Fibroblast of peridontal ligament (primary cell): ENCODE measurements at regions not wholly inside any gene's neighbourhood (a gene's known extent, or its start where the extent isn't known, plus 50 kb on each side); places are given as distances from the start of the nearest gene placed in this dataset.
"Not testable (repeated sequence)": the region's sequence is repeated elsewhere in the genome, so short reads cannot be mapped to it uniquely, and the experiment has no call there.

Source experiments
- DNase-seq: peaks from one replicate; pipeline ENCODE4 v3.0.0-alpha.2; 2010; ENCODE audit errors: extremely low read depth

DNA sequence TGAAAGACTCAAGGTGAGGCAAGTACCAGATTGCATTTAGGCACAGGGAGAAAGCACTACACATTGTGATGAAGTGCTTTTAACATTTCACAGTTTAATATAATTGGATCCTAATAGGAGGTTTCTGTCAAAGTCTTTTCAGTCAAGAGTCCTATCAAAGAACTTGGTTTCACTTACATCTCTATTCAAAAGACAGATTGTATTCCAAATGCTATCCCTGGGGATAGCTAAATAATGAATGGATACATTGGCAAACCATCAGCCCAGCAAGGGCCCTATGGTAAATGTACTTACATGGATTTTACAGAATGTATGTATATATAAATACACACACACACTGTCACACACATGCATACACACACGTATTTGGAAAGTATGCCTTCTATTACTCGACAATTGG, 655.5 kb upstream of the FLRT2 start:
- no peak for DNase-seq

DNA sequence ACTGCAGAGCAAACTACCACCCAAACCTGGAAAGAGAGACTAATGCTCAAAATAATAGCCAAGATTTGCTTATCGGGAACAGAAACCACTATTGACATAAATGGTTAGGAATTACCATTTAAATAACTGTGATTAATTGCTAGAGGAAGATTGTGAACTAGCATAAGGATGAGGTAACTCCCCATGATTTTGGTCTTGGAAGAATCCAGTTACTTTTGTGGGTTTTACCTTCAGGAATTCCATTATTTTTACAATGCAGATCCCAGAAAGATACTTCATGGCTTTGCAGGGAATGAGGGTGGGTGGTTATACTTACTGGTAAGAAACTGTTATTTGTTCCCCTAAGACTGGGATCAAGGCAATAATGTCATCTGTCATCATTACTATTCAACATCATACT, 652.9 kb upstream of the FLRT2 start:
- no peak for DNase-seq

DNA sequence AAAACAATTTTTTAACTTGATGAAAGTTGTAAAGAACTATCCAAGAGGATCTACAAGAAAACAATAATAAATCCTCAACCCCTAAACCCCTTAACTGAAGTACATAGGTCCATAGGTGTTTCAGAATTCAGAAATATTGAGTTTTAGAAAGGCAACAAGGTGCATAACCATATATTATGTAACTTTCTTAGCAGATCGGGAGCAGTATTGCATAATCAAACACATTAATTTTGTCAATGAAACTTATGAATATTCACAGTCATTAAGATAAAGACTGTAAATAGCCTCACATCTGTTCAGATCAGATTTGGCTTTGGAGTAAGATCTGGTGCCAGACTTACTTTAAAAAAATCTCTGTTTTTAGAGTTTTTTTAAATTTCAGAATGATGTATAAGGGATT, 647.1 kb upstream of the FLRT2 start:
- no peak for DNase-seq

DNA sequence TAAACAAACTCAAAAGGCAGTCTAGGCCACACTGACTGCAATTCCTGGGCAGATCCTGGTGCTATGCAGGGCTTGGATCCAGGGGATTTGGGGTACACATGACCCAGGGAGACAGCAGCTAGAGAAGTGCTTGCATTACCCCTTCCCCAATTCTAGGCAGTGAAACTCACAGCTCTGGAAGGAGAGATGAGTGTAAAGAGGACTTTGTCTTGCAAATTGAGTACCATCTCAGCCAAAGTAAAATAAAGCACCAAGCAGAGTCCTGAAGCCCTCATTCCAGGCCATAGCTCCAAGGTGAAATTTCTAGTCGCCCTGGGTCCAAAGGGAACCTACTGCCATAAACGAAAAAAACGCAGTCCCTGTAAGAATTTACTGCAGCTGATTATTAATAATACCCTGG, 644.9 kb upstream of the FLRT2 start:
- no peak for DNase-seq

DNA sequence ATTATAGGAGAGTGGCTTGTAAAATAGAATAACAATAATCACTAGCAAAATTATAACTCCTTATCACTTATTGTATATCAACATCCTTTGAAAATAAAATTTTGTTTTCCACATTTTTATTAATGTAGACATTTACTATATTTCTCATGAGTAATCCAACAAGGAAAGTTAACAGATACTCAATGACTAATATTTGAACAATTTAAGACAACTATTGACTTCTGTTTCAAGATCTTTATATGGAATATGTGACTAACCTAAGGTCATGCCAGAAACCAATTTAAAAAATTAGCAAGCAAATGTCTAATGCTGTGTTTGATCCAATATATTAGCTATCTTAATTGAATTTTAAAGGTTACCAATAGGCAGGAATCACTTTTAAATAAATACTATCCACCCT, 638.5 kb upstream of the FLRT2 start:
- no peak for DNase-seq

DNA sequence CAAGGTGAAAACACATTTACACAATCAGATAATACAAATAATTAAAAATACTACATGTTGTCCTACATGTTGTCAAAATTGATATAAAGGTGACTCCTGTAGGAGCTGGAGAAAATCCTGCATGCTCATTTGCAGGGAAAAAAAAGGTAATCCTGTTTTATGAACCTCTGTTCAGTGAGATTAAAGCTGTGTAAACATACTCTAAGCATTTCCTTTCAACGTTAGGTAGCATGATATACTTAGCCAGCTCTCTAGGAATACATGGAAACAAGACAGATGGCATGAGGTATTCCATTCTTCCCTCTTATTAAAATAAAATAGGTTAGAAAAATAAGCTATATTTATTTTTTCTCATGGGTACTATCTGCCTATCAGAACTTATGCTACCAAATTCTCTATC, 635.7 kb upstream of the FLRT2 start:
- DNase-seq, result no peak

DNA sequence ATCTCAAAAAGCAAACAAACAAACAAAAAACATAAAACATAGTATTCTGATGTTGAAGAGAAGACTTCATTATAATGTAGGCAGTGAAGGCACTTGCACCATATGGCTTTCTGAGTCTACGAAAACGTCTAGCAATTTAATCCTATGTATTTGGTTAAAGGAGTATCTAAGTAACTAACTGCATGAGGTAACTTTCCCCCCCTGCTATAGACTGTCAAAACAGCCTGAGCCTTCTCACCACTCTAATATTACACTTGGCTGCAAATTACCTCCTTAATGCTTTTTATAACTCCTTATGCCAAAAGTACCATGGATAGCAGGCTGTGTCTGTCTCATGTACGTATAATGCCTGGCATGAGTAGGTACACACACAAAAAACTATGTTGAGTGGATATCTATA, 607.6 kb upstream of the FLRT2 start:
- DNase-seq, result no peak

DNA sequence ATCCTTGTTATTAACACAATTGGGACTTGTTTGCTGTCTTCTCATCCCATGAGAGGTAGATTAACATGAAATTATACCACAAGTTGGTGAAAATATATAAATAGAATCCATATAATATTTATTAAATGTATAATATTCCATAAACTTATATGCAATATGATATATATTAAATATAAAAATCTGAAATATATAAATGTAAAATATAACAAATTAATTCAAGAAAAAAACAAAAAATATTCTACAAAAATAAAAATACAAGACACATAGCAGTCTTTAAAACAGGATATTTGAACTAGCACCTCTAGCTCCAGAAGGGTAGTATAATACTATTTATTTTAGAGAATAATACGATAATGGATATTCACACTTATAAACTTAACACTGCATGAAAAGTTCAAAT, 603.3 kb upstream of the FLRT2 start:
- DNase-seq, result no peak

DNA sequence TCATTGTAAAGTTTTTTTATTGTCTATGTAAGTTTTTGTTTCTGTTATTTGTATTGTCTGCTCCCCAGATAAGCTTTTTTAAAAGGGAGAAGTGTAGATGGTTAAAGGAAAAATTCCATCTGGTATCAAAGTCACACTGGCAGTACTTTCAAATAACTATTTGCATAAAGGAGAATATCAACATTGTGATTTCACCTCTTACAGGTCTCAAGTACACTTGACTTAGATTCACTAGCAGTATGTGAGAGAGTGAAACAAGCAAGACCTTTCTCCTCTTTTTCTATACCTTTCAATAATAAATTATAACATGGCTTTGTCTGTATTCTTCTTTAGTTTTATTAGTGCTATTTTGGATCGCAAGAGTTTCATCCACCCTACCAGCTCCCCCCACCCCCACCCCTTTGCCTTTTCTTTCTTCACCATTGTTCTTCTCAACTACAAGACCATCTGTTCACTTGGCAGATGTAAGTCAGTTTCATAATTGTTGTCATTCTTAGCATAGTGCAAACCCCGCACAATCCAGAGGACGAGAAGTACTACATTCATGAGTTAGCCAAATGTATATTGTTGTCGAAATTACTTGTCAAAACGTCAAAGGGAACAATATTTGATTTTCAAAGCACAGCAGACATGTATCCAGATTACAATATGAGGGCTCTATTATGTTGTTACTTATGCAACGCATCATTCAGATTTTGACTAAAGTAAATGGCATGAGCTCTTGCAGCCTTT, 602.7 kb upstream of the FLRT2 start:
- DNase-seq, result no peak

DNA sequence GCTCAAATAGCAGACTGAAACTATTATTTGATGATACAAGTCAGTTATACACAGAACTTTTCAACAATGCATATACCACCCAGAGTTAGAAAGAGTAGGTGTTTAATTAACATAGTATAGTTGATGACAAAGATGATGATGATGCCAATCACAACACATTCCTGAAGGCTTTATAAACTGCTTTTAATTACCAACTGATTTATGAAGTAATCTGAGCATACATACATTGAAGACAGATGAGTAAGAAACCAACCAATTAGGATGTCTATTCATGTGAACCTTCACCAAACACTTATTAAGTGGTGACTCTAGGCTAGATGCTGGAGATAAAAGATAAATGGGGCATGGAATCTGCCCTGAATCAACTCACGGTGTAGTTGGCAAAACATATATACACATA, 600.9 kb upstream of the FLRT2 start:
- DNase-seq, result no peak

DNA sequence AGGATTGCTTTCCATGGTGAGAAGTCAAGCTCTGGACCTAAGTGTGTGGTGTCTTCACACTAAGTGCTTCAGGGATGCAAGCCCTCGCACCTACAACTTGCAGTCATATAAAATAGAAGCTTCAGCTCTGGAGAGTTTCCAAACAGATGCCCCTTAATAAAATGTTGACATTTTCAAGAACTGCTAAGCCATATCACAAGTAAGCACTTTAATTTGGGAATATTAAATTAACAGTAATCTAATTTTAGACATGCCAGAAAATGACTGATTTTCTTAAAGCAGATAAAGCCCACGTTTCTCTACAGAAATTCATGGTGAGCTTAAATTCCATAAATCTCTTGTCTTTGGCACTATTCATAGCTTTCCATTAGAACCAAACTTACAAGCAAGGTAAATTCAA, 600.1 kb upstream of the FLRT2 start:
- DNase-seq, result no peak

DNA sequence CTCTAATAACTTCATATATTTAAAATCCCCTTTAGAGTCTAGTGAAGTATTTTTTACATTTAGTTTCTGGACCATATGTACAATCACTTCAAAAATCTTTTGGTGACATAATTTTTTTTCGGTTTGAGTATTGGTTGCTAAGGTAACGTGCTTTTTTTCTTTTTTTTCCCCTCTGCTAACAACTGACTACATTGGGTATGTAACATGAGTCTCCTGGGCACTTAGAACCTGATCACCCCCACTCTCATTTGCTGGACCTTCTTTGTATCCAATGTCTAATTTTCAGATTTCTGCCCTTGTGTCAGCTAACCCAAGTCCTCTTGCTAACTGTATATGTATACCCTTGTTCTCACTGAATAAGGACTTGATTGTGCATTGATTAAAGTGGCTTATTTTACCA, 592.9 kb upstream of the FLRT2 start:
- DNase-seq, result no peak

DNA sequence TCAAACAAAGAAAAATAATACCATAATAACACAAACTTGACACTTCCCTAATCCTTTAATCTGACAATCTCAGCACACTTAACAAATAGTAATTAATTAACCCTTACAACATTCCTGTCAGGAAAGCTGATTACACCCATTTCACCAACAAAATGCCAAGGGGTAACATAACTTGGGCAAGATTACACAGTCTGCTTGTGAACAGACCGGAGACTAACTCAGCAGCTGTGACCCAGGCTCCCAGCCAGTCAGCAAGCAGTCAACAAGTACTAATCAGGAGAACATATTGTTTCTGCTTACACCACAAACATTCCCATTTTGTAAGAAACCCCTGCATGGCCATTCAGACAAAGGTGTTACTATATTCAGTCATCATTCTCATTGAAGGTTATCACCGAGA, 592.5 kb upstream of the FLRT2 start:
- no peak for DNase-seq

DNA sequence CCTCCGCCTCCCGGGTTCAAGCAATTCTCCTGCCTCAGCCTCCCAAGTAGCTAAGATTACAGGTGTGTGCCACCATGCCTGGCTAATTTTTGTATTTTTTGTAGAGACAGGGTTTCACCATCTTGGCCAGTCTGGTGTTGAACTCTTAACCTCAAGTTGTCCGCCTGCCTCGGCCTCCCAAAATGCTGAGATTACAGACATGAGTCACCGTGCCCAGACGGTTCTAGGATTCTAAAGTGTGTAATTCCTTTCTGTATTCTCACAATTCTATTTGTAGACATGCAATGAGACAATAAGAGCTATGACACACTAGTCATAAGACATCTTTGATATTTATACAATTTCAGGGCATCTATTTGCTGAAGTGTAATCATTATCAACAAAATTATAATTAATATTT, 585.0 kb upstream of the FLRT2 start:
- not testable (repeated sequence) for DNase-seq

DNA sequence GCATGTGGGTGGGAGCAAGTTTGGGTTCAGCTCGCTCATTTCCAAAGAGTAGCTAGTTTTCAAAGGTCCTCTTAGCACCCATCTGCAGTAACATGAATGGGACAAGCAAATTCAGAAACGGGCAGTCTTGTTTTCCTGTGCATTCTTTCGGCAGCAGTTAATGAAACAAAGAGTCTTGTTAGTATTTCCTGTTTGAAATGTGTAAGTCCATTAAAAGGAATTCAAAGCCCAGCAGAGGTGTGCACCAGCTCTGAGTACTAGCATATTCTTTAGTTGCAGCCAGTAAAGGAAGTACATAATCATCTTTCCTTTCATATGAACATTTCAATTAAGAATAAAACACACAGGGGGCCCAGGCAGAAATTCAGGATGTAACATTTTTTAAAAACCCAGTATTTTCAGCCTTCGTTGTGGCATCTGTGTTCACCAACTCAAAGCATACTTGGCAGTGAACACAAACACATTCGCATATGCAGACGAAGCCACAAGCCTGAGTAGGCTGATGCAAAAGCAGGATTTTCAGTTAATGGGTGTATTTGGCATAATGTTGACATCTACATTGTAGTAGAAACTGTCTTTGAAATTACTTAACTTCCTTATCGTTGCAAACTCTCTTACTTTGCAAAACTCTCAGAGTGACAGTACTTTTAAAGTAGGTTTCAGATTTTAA, 570.0 kb upstream of the FLRT2 start:
- DNase-seq, result no peak

DNA sequence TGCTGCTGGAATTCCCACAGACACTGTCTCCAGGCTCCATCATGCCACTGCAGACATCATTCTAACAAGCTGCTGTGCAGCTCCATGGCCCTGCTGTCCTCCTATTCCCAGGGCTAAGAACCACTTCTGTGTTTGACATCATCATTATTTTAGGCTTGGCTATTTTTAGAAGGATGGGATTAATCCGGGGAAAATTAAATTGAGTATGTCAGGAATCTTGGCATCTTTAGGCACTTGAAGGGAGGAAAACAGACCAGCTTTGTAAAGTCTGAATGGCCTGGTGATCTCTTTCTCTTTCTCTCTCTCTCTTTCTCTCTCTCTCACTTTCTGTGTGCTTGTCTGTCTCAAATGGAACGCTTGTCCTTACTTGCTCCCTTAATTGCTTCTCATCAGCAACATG, 568.3 kb upstream of the FLRT2 start:
- DNase-seq, result peak; percentile 4

DNA sequence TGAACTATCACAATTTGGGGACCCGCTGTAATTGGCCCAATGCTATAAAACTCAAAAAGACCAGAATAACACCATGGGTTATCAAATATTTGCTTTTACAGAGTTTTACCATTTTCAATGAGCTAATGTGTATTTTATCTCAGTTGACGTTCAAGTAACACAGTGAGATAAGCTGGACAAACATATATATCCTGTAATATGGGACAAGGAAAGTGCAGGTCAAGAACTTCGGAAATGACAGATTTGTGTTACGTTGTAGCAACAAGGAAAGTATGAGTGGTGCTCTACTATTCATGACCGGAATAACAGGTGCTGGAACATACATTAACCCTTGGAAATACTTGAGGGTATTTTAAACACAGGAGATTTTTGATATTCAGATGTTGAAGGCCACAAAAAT, 566.4 kb upstream of the FLRT2 start:
- no peak for DNase-seq

DNA sequence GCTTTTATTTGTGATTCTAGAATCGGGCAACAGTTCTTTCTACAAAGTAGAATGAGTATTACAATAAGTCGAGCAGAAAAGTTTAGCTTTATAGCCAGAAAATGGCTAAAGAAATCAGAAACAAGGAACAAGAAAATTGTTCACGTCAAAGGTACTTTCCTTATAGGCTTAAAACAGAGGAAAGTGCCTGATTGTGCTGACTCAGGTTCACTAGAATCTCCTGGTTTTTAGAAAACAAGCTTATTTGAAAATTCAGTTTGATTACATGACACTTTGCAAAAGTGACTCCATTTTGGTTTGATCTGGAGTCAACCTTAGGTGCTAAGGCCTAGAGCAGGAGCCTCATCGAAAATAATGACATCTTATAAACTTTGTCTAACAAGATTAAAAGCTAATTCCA, 564.7 kb upstream of the FLRT2 start:
- no peak for DNase-seq

DNA sequence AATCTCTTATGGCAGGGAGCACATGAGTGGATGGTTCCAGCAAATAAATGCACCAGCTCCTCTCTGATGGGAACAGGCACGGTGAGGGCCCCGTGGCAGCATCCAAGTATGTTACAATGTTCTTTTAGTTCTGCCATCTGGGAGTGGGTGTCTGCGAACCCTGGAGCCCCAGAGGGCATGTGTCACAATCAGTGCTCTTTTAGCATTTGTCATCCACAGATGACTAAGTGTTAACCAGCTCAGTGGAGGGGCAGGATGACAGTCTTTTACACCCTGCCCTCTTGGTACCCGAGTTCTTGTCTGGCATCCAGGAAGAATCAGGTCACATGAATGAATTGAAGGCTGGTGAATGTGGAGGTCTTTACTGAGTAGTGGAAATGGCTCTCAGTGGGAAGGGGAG, 560.4 kb upstream of the FLRT2 start:
- DNase-seq, result no peak

DNA sequence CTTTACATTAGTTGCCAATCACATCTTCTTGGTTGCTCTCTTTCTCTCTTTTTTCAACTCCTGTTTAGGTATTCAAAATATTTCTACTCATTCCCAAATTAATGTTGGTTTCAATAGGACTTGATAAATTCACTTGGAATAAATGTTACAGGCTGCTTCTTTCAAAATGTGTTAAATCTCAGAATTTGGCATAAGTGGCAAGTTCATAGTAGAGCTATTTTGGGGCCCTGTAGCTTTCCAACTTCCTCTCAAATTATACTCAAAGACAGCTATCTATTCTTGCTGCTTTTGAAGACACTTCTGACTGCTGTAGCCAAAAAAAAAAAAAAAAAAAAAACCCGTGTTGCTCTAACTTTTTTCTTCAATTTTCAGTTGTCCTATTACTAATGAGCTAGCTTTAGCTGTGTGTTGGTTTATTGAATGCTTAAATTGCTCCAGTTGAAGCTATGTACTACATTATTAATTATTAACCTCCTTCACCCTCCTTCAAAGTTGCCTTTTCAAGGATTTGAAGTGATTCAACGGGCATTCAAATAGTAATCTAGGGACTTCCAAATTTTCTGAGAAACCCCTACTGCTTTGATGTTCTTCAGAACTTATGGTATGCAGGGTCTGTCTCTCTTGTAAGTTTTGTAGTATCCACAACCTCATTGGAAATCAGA, 554.6 kb upstream of the FLRT2 start:
- DNase-seq, result no peak

DNA sequence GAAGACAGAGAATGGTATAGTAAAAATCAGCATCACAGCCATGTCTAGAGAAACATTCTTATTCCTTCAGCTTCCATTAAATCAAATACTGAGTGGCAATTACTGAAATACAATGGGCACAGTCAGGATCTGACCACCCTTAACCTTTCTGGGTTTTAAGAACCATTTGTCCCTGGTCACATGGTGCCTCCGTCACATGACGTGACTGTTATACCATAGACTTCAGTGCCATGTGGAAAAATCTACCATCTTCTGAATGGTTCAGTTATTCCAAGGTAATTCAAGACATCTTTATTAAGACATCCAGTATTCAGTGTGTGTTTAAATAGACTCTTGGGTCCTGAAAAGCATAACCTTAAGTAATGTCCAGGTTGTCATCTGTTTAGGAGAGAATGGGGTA, 553.1 kb upstream of the FLRT2 start:
- no peak for DNase-seq

DNA sequence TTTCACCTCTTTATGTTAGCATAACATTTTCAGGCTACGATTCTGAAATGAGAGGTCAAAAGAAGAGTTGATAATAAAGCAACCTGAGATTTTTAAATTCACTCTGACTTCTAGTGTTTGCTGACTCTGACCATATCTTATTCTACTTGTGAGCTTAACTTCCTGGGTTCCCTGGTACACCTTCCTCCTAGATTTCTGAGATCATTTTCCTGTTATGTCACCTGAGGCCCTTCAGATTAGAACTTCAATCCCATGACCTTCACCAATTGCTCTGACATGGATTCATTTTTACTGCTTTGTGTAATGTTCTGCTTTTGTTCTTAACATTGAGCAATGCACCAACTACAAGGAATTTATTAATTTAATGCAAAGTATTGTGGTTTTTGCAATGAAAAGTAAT, 542.9 kb upstream of the FLRT2 start:
- DNase-seq, result no peak

DNA sequence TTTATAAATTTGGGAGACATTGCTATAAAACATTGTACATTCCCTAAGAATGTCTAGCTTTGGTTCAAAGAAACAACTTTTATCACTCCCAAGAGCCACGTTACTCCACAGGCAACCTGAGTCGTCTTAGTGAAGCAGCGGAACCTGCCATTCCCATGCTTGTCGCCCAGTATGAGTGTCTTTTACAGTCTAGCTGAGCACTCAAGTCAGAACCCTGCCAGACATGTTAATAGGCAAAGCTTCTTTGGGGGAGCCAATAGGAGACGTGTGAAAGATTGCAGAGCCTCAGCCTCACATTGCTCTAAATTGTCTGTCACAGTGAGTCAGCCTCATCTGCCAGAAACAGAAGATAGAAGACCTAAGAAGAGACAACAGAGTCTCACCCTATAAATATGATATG, 541.6 kb upstream of the FLRT2 start:
- no peak for DNase-seq
